Astrocyte (in vitro differentiated cells and primary cell): ENCODE measurements at regions not wholly inside any gene's neighbourhood (a gene's known extent, or its start where the extent isn't known, plus 50 kb on each side); places are given as distances from the start of the nearest gene placed in this dataset.

Experiments
- DNase-seq: peaks from one replicate; pipeline ENCODE4 v3.0.0-alpha.2; 2010; ENCODE audit warnings: low read depth
- FAIRE-seq: peaks from 2 replicates; lab custom pipeline; 2011; peaks lifted over from hg19 to GRCh38; lab: Jason Lieb, UNC
- H2AFZ ChIP-seq: 2 replicates; pipeline ENCODE4 v1.6.0; 2012; ENCODE audit warnings: low read depth, low read length, inconsistent platforms
- H3K27ac ChIP-seq: 2 replicates; pipeline ENCODE4 v1.5.1; 2011; ENCODE audit warnings: low read depth, low read length, inconsistent platforms
- H3K27me3 ChIP-seq: 2 replicates; pipeline ENCODE4 v1.6.0; 2011; ENCODE audit warnings: low read length, inconsistent platforms; ENCODE audit not compliant: insufficient read depth
- H3K36me3 ChIP-seq: 2 replicates; pipeline ENCODE4 v1.5.1; 2011; ENCODE audit warnings: low read length, inconsistent platforms; ENCODE audit not compliant: insufficient read depth
- H3K4me1 ChIP-seq: 2 replicates; pipeline ENCODE4 v1.5.1; 2011; ENCODE audit warnings: low read length, inconsistent platforms; ENCODE audit not compliant: insufficient read depth
- H3K4me2 ChIP-seq: 2 replicates; pipeline ENCODE4 v1.6.0; 2012; ENCODE audit warnings: low read length, inconsistent platforms
- H3K4me3 ChIP-seq: 2 replicates; pipeline ENCODE4 v1.5.1; 2011; ENCODE audit warnings: low read depth, mild to moderate bottlenecking, low read length, inconsistent platforms; ENCODE audit not compliant: insufficient read depth
- H3K79me2 ChIP-seq: 2 replicates; pipeline ENCODE4 v1.6.0; 2012; ENCODE audit warnings: mild to moderate bottlenecking, low read length, inconsistent platforms; ENCODE audit not compliant: insufficient read depth
- H3K9ac ChIP-seq: 2 replicates; pipeline ENCODE4 v1.6.0; 2012; ENCODE audit warnings: mild to moderate bottlenecking, low read length, inconsistent platforms
- H3K9me3 ChIP-seq: 2 replicates; pipeline ENCODE4 v1.5.1; 2012; ENCODE audit warnings: low read depth, mild to moderate bottlenecking, low read length, inconsistent platforms; ENCODE audit not compliant: insufficient read depth
- H4K20me1 ChIP-seq: 2 replicates; pipeline ENCODE4 v1.6.0; 2012; ENCODE audit warnings: low read length, inconsistent platforms; ENCODE audit not compliant: insufficient read depth
- H3K27ac Mint-ChIP-seq: one replicate; pipeline ENCODE4 v1.8.0; 2021; ENCODE audit warnings: mild to moderate bottlenecking, mixed read lengths; ENCODE audit not compliant: unreplicated experiment
- H3K27me3 Mint-ChIP-seq: one replicate; pipeline ENCODE4 v1.8.0; 2021; ENCODE audit warnings: low read depth, mixed read lengths; ENCODE audit not compliant: unreplicated experiment
- H3K36me3 Mint-ChIP-seq: one replicate; pipeline ENCODE4 v1.8.0; 2021; ENCODE audit warnings: low read depth, mixed read lengths; ENCODE audit not compliant: unreplicated experiment
- H3K4me1 Mint-ChIP-seq: one replicate; pipeline ENCODE4 v1.8.0; 2021; ENCODE audit warnings: low read depth, mixed read lengths; ENCODE audit not compliant: unreplicated experiment
- H3K4me3 Mint-ChIP-seq: one replicate; pipeline ENCODE4 v1.8.0; 2021; ENCODE audit warnings: mild to moderate bottlenecking, moderate library complexity, mixed read lengths; ENCODE audit not compliant: unreplicated experiment
- H3K9me3 Mint-ChIP-seq: one replicate; pipeline ENCODE4 v1.8.0; 2021; ENCODE audit warnings: mild to moderate bottlenecking, mixed read lengths; ENCODE audit not compliant: unreplicated experiment
- CTCF ChIP-seq: IDR thresholded peaks from 2 replicates; pipeline ENCODE4 v1.5.1; 2011; ENCODE audit warnings: low read depth, mild to moderate bottlenecking, inconsistent platforms, low read length, moderate library complexity; ENCODE audit not compliant: insufficient read depth
- EZH2 ChIP-seq: IDR thresholded peaks from 2 replicates; pipeline ENCODE4 v1.6.1; 2012; ENCODE audit warnings: mild to moderate bottlenecking, low read length, inconsistent platforms; ENCODE audit not compliant: insufficient read depth

GRCh38 chr10:62618054-62618453, 186.5 kb upstream of the ADO start:
- no peaks in the 10 kb centered on the region for H3K9me3 ChIP-seq
- FAIRE-seq (no peak), DNase-seq (no peak)
- TF ChIP-seq EZH2, result no peak
- no peak for TF ChIP-seq CTCF
- H3K27ac Mint-ChIP-seq, result no peak overlapping the region
- no peaks in the 10 kb centered on the region for H3K27me3 Mint-ChIP-seq
- H3K4me1 ChIP-seq, result peaks cover 18% of the 10 kb centered on the region
- no peak overlapping the region for H2AFZ ChIP-seq
- H3K4me1 Mint-ChIP-seq, result peaks cover 32% of the 10 kb centered on the region
- H3K36me3 ChIP-seq, result no peaks in the 10 kb centered on the region
- H3K27ac ChIP-seq, result no peak overlapping the region
- H3K9ac ChIP-seq, result no peak overlapping the region
- H3K79me2 ChIP-seq, result no peaks in the 10 kb centered on the region
- H3K4me2 ChIP-seq, result no peak overlapping the region
- peaks cover 9% of the 10 kb centered on the region for H3K9me3 Mint-ChIP-seq
- no peaks in the 10 kb centered on the region for H4K20me1 ChIP-seq
- no peak overlapping the region for H3K4me3 ChIP-seq
- no peaks in the 10 kb centered on the region for H3K27me3 ChIP-seq
- H3K36me3 Mint-ChIP-seq, result no peaks in the 10 kb centered on the region
- H3K4me3 Mint-ChIP-seq, result no peak overlapping the region

- Histone ChIP-seq H3K4me2 (peak overlapping the region; percentile 2), H3K9ac (no peak overlapping the region), H3K79me2 (no peaks in the 10 kb centered on the region), H3K4me1 (peaks cover 18% of the 10 kb centered on the region), H2AFZ (no peak overlapping the region), H3K27ac (no peak overlapping the region), H3K27me3 (no peaks in the 10 kb centered on the region), H3K4me3 (no peak overlapping the region), H4K20me1 (no peaks in the 10 kb centered on the region), H3K36me3 (no peaks in the 10 kb centered on the region), H3K9me3 (no peaks in the 10 kb centered on the region)
- FAIRE-seq, result peak; percentile 29
- TF ChIP-seq EZH2 (no peak), CTCF (no peak)
- no peak overlapping the region for H3K4me3 Mint-ChIP-seq
- no peaks in the 10 kb centered on the region for H3K27me3 Mint-ChIP-seq
- no peak overlapping the region for H3K27ac Mint-ChIP-seq
- H3K9me3 Mint-ChIP-seq, result peaks cover 9% of the 10 kb centered on the region
- no peaks in the 10 kb centered on the region for H3K36me3 Mint-ChIP-seq
- DNase-seq, result peak; percentile 91
- peaks cover 25% of the 10 kb centered on the region for H3K4me1 Mint-ChIP-seq
Observed at GRCh38 chr10:62618576-62619412, 185.7 kb upstream of the ADO start.

GRCh38 chr10:62619413-62619738, 185.1 kb upstream of the ADO start:
- FAIRE-seq, result no peak

More at GRCh38 chr10:62619413-62619738, 185.1 kb upstream of the ADO start:
- H4K20me1 ChIP-seq, result no peaks in the 10 kb centered on the region
- no peaks in the 10 kb centered on the region for H3K36me3 Mint-ChIP-seq
- peak; percentile 57 for DNase-seq
- H3K27me3 ChIP-seq, result no peaks in the 10 kb centered on the region
- H3K79me2 ChIP-seq, result no peaks in the 10 kb centered on the region
- H3K9ac ChIP-seq, result no peak overlapping the region
- no peak overlapping the region for H3K4me3 Mint-ChIP-seq
- H3K9me3 Mint-ChIP-seq, result peaks cover 6% of the 10 kb centered on the region
- H3K27ac ChIP-seq, result no peak overlapping the region
- no peak overlapping the region for H3K27ac Mint-ChIP-seq
- H2AFZ ChIP-seq, result no peak overlapping the region
- H3K4me3 ChIP-seq, result no peak overlapping the region
- H3K4me2 ChIP-seq, result no peak overlapping the region
- peaks cover 16% of the 10 kb centered on the region for H3K4me1 ChIP-seq
- H3K9me3 ChIP-seq, result no peaks in the 10 kb centered on the region
- H3K36me3 ChIP-seq, result no peaks in the 10 kb centered on the region
- peaks cover 20% of the 10 kb centered on the region for H3K4me1 Mint-ChIP-seq
- TF ChIP-seq CTCF (no peak), EZH2 (no peak)
- no peaks in the 10 kb centered on the region for H3K27me3 Mint-ChIP-seq
